Right atrium auricular region (tissue), 2 donors: ENCODE measurements at regions not wholly inside any gene's neighbourhood (a gene's known extent, or its start where the extent isn't known, plus 50 kb on each side); places are given as distances from the start of the nearest gene placed in this dataset.
"Not testable (repeated sequence)": the region's sequence is repeated elsewhere in the genome, so short reads cannot be mapped to it uniquely, and the experiment has no call there.

Experiments
- DNase-seq: peaks from one replicate; pipeline ENCODE4 v3.0.0-alpha.2; 2019; ENCODE audit warnings: low spot score
- H3K27ac ChIP-seq, 2 donors: fragments of 200-600 bp; sonication (generic); 1 replicate in 1 of 2; 2 replicates in 1 of 2; pipeline ENCODE4 v1.5.1; 2016 to 2019
- H3K27me3 ChIP-seq, 2 donors: fragments of 200-600 bp; sonication (generic); one replicate each; pipeline versions ENCODE4 v1.5.1 to v1.6.0; 2017 to 2019
- H3K36me3 ChIP-seq: fragments of 200-600 bp; sonication (generic); one replicate; pipeline ENCODE4 v1.5.1; 2016
- H3K4me1 ChIP-seq, 2 donors: fragments of 200-600 bp; sonication (generic); one replicate each; pipeline versions ENCODE4 v1.5.1 to v1.6.0; 2017 to 2019
- H3K4me3 ChIP-seq, 2 donors: fragments of 200-600 bp; sonication (generic); 1 replicate in 1 of 2; 2 replicates in 1 of 2; pipeline ENCODE4 v1.5.1; 2017 to 2019; ENCODE audit warnings: mild to moderate bottlenecking in 1 of 2, moderate library complexity in 1 of 2
- H3K9me3 ChIP-seq, 2 donors: fragments of 200-600 bp; sonication (generic); one replicate each; pipeline ENCODE4 v1.5.1; 2019
- CTCF ChIP-seq, 2 donors: fragments of 200-600 bp; sonication (generic); IDR thresholded peaks; one replicate each; pipeline ENCODE4 v1.5.1; 2019; ENCODE audit warnings: antibody characterized with exemption in 2 of 2

- no peak overlapping the region for H3K27ac ChIP-seq
- TF ChIP-seq CTCF (IDR thresholded peaks at IDR 0.05) = no peak
These were observed 148.8 kb upstream of the ATF7IP start for GRCh38 chr12:14216405-14217294.

GRCh38 chr12:14219156-14219555 lies 146.3 kb upstream of the ATF7IP start:
- no peak overlapping the region for H3K4me3 ChIP-seq
- no peaks in the 10 kb centered on the region for H3K27me3 ChIP-seq
- H3K36me3 ChIP-seq = no peaks in the 10 kb centered on the region
- H3K4me1 ChIP-seq = no peaks in the 10 kb centered on the region
- TF ChIP-seq CTCF (IDR thresholded peaks at IDR 0.05) = no peak
- H3K27ac ChIP-seq = no peak overlapping the region
- no peak for DNase-seq
- H3K9me3 ChIP-seq = peaks cover 0 to 6% of the 10 kb centered on the region in 2 donors

More at GRCh38 chr12:14216405-14217294, 148.8 kb upstream of the ATF7IP start:
- H3K27me3 ChIP-seq = no peaks in the 10 kb centered on the region
- no peaks in the 10 kb centered on the region for H3K36me3 ChIP-seq
- H3K9me3 ChIP-seq = peaks cover 0 to 6% of the 10 kb centered on the region in 2 donors
- H3K4me1 ChIP-seq = no peaks in the 10 kb centered on the region
- H3K4me3 ChIP-seq = no peak overlapping the region
- no peak for DNase-seq

GRCh38 chr12:14219670-14220069 lies 145.8 kb upstream of the ATF7IP start:
- not testable (repeated sequence) for H3K27me3 ChIP-seq, DNase-seq, H3K4me3 ChIP-seq, H3K27ac ChIP-seq, H3K9me3 ChIP-seq, H3K36me3 ChIP-seq, H3K4me1 ChIP-seq

GRCh38 chr12:14225064-14225463 lies 140.4 kb upstream of the ATF7IP start:
- H3K27me3 ChIP-seq = no peaks in the 10 kb centered on the region
- no peak for TF ChIP-seq CTCF (IDR thresholded peaks at IDR 0.05)
- no peak for DNase-seq
- H3K9me3 ChIP-seq = peaks cover 0 to 3% of the 10 kb centered on the region in 2 donors
- H3K36me3 ChIP-seq = no peaks in the 10 kb centered on the region
- no peak overlapping the region for H3K27ac ChIP-seq
- no peak overlapping the region for H3K4me3 ChIP-seq
- no peaks in the 10 kb centered on the region for H3K4me1 ChIP-seq

GRCh38 chr12:14235176-14235575 lies 130.3 kb upstream of the ATF7IP start:
- peaks cover 0 to 15% of the 10 kb centered on the region in 2 donors for H3K9me3 ChIP-seq
- H3K4me3 ChIP-seq, H3K36me3 ChIP-seq, DNase-seq, H3K27ac ChIP-seq, H3K27me3 ChIP-seq: not testable (repeated sequence)
- peaks cover 0 to 12% of the 10 kb centered on the region in 2 donors for H3K4me1 ChIP-seq

GRCh38 chr12:14236641-14237040 lies 128.8 kb upstream of the ATF7IP start:
- H3K9me3 ChIP-seq, H3K36me3 ChIP-seq, H3K27me3 ChIP-seq, H3K27ac ChIP-seq, DNase-seq, H3K4me3 ChIP-seq: not testable (repeated sequence)
- peaks cover 0 to 13% of the 10 kb centered on the region in 2 donors for H3K4me1 ChIP-seq

- peaks cover 3 to 12% of the 10 kb centered on the region in 2 donors for H3K9me3 ChIP-seq
- H3K27ac ChIP-seq = no peak overlapping the region
- no peak overlapping the region for H3K4me3 ChIP-seq
- H3K27me3 ChIP-seq = no peaks in the 10 kb centered on the region
- TF ChIP-seq CTCF (IDR thresholded peaks at IDR 0.05) = peak; percentile 47 to 74
- no peak for DNase-seq
- H3K4me1 ChIP-seq = peaks cover 0 to 13% of the 10 kb centered on the region in 2 donors
- H3K36me3 ChIP-seq = no peaks in the 10 kb centered on the region
These were observed 127.2 kb upstream of the ATF7IP start for GRCh38 chr12:14238221-14238792.
